HCT116 (cell line): ENCODE measurements at regions not wholly inside any gene's neighbourhood (a gene's known extent, or its start where the extent isn't known, plus 50 kb on each side); places are given as distances from the start of the nearest gene placed in this dataset.

Source experiments
- ATAC-seq: fragments of 200-7000 bp; cut with Tn5 transposase; 2 replicates; pipeline ENCODE4 v1.9.1; 2020; ENCODE audit warnings: mild to moderate bottlenecking, moderate library complexity
- BruUV-seq: library from RNA; stranded (reverse); fragments of 400-500 nt; replicated peaks from 2 replicates; lab custom pipeline; 2021; lab: Mats Ljungman, UMichigan
- CTCF ChIA-PET: fragments of 300-600 bp; sonication (Branson Sonifier 250); formaldehyde crosslinking; loops from one replicate; lab custom pipeline; 2021; ENCODE audit warnings: antibody characterized with exemption; lab: Charles Lee
- POLR2A ChIA-PET: fragments of 300-600, 350-600 bp; sonication (Branson Sonifier 250); formaldehyde crosslinking; loops from one replicate; lab custom pipeline; 2021; ENCODE audit warnings: antibody characterized with exemption; lab: Charles Lee
- RAD21 ChIA-PET, 2 experiments: fragments of 300-600 bp; sonication (Branson Sonifier 250); formaldehyde crosslinking; loops; one replicate each; lab custom pipeline; 2023; ENCODE audit warnings: low total read pairs in 2 of 2; ENCODE audit not compliant: uncharacterized antibody in 2 of 2, unreplicated experiment in 2 of 2, low non-redundant PET in 1 of 2; lab: Charles Lee
- DNase-seq: peaks from one replicate; pipeline ENCODE4 v3.0.0-alpha.2; 2010; ENCODE audit warnings: low read depth, low spot score
- H2AFZ ChIP-seq: fragments of 200-600 bp; shearing (Covaris generic), sonication (generic); 2 replicates; pipeline ENCODE4 v1.6.1; 2017; ENCODE audit warnings: low read depth, mixed run types, mixed read lengths, antibody characterized with exemption, low read length; ENCODE audit not compliant: poor library complexity, severe bottlenecking
- H3K27ac ChIP-seq: 2 replicates; pipeline ENCODE4 v1.5.1; 2012; ENCODE audit warnings: low read depth, low read length
- H3K27me3 ChIP-seq: fragments of 200-600 bp; sonication (generic); 2 replicates; pipeline ENCODE4 v1.6.1; 2016; ENCODE audit warnings: mixed run types, low read length, mixed read lengths; ENCODE audit not compliant: insufficient read depth
- H3K36me3 ChIP-seq, 2 experiments: fragments of 200-500 bp in 1 of 2; fragments of 200-600 bp in 1 of 2; sonication (Bioruptor generic) in 1 of 2; sonication (generic) in 1 of 2; 2 replicates each; pipeline versions ENCODE4 v1.5.1 to v1.6.1; 2014 to 2016; ENCODE audit warnings: low read length in 2 of 2, inconsistent platforms in 1 of 2, mixed read lengths in 1 of 2, mixed run types in 1 of 2; ENCODE audit not compliant: insufficient read depth in 2 of 2, control insufficient read depth in 1 of 2
- H3K4me1 ChIP-seq, 2 experiments: fragments of 200-600 bp in 1 of 2; sonication (generic) in 1 of 2; 2 replicates each; pipeline versions ENCODE4 v1.5.1 to v1.6.1; 2012 to 2017; ENCODE audit warnings: low read length in 2 of 2, inconsistent platforms in 1 of 2, mild to moderate bottlenecking in 1 of 2, mixed read lengths in 1 of 2, mixed run types in 1 of 2, moderate library complexity in 1 of 2; ENCODE audit not compliant: insufficient read depth in 2 of 2, control insufficient read depth in 1 of 2
- H3K4me2 ChIP-seq: fragments of 200-600 bp; sonication (generic); 2 replicates; pipeline ENCODE4 v1.6.1; 2017; ENCODE audit warnings: mixed run types, low read length, mixed read lengths
- H3K4me3 ChIP-seq, 2 experiments: fragments of 200-600 bp in 1 of 2; sonication (generic) in 1 of 2; replicated peaks in 1 of 2; 2 replicates each; pipeline ENCODE4 v1.5.1; 2011 to 2016; ENCODE audit warnings: low read length in 2 of 2, control low read depth in 1 of 2, low read depth in 1 of 2, mild to moderate bottlenecking in 1 of 2, mixed read lengths in 1 of 2, mixed run types in 1 of 2
- H3K79me2 ChIP-seq: fragments of 200-600 bp; sonication (generic); 2 replicates; pipeline ENCODE4 v1.6.1; 2017; ENCODE audit warnings: mild to moderate bottlenecking, mixed run types, low read length, moderate library complexity, mixed read lengths; ENCODE audit not compliant: insufficient read depth
- H3K9ac ChIP-seq: fragments of 200-600 bp; sonication (generic); 2 replicates; pipeline ENCODE4 v1.6.1; 2016; ENCODE audit warnings: low read length, mixed read lengths
- H3K9me2 ChIP-seq: fragments of 200-600 bp; sonication (generic), shearing (Covaris generic); 2 replicates; pipeline ENCODE4 v1.6.1; 2017; ENCODE audit warnings: mixed run types, mild to moderate bottlenecking, moderate library complexity; ENCODE audit not compliant: insufficient read depth
- H3K9me3 ChIP-seq, 2 experiments: fragments of 200-500 bp in 1 of 2; fragments of 200-600 bp in 1 of 2; sonication (Bioruptor generic) in 1 of 2; sonication (generic) in 1 of 2; 2 replicates each; pipeline ENCODE4 v1.6.1; 2014 to 2017; ENCODE audit warnings: low read length in 2 of 2, mixed read lengths in 2 of 2, inconsistent platforms in 1 of 2, low read depth in 1 of 2, mild to moderate bottlenecking in 1 of 2, mixed run types in 1 of 2, moderate library complexity in 1 of 2; ENCODE audit not compliant: control insufficient read depth in 1 of 2, insufficient read depth in 1 of 2
- H4K20me1 ChIP-seq: fragments of 200-600 bp; sonication (generic), shearing (Covaris generic); 2 replicates; pipeline ENCODE4 v1.6.1; 2017; ENCODE audit warnings: mixed run types, mild to moderate bottlenecking, moderate library complexity; ENCODE audit not compliant: insufficient read depth
- ATF3 ChIP-seq: IDR thresholded peaks from 2 replicates; pipeline ENCODE4 v1.6.1; 2012
- CBX3 ChIP-seq: IDR thresholded peaks from 2 replicates; pipeline ENCODE4 v1.6.1; 2012; ENCODE audit warnings: low read depth
- CEBPB ChIP-seq: IDR thresholded peaks from 2 replicates; pipeline ENCODE4 v1.6.1; 2012; ENCODE audit warnings: low read depth
- EZH2 ChIP-seq: fragments of 200-600 bp; sonication (generic); IDR thresholded peaks from 2 replicates; pipeline ENCODE4 v1.6.1; 2017; ENCODE audit warnings: antibody characterized with exemption, mixed run types
- EZH2phosphoT487 ChIP-seq: fragments of 200-600 bp; IDR thresholded peaks from 2 replicates; pipeline ENCODE4 v1.6.1; 2018; ENCODE audit warnings: antibody characterized with exemption, borderline replicate concordance
- POLR2AphosphoS5 ChIP-seq: IDR thresholded peaks from 2 replicates; pipeline ENCODE4 v1.6.1; 2011; ENCODE audit warnings: mild to moderate bottlenecking, low read depth, low read length, moderate library complexity
- RAD21 ChIP-seq: IDR thresholded peaks from 2 replicates; pipeline ENCODE4 v1.6.1; 2012; ENCODE audit warnings: low read depth, mild to moderate bottlenecking
- REST ChIP-seq: IDR thresholded peaks from 2 replicates; pipeline ENCODE4 v1.6.1; 2012; ENCODE audit warnings: low read depth
- SIN3A ChIP-seq: IDR thresholded peaks from 2 replicates; pipeline ENCODE4 v1.6.1; 2012; ENCODE audit warnings: low read depth
- SP1 ChIP-seq: IDR thresholded peaks from 2 replicates; pipeline ENCODE4 v1.6.1; 2012; ENCODE audit warnings: low read depth
- SRF ChIP-seq: IDR thresholded peaks from 2 replicates; pipeline ENCODE4 v1.6.1; 2012; ENCODE audit warnings: low read depth
- TCF7L2 ChIP-seq: IDR thresholded peaks from 2 replicates; pipeline ENCODE4 v1.7.0; 2011; ENCODE audit warnings: borderline replicate concordance, inconsistent platforms; ENCODE audit not compliant: insufficient read depth, insufficient read length; ENCODE audit errors: extremely low read depth
- YY1 ChIP-seq: IDR thresholded peaks from 2 replicates; pipeline ENCODE4 v1.6.1; 2011; ENCODE audit warnings: low read length, low read depth, moderate library complexity, mild to moderate bottlenecking; ENCODE audit not compliant: insufficient replicate concordance; ENCODE audit errors: extremely low read depth
- ZFX ChIP-seq: fragments of 450-650 bp; IDR thresholded peaks from 2 replicates; pipeline ENCODE4 v1.6.1; 2017
- intact Hi-C: fragments of 100-400 bp; cut with micrococcal nuclease; formaldehyde crosslinking; loops from 2 replicates; pipeline ENCODE4 v1.10.0; 2022

GRCh38 chr4:8795140-8795539, 76.5 kb downstream of the HMX1 start:
- H3K4me3 ChIP-seq, result no peak overlapping the region
- H3K27ac ChIP-seq, result no peak overlapping the region
- no peaks in the 10 kb centered on the region for H3K9me3 ChIP-seq
- intact Hi-C loops, result no loop called here
- no peaks in the 10 kb centered on the region for H3K79me2 ChIP-seq
- no TSS peak for BruUV-seq
- H3K4me1 ChIP-seq, result no peaks in the 10 kb centered on the region
- no peak overlapping the region for H3K9ac ChIP-seq
- POLR2A ChIA-PET, result interaction anchor here (2.5 kb wide), 1 partner anchor 22 kb away, joined by 6 read pairs; no protein-coding TSS in a partner anchor
- RAD21 ChIA-PET, result no interaction called here
- H2AFZ ChIP-seq, result no peak overlapping the region
- H3K4me2 ChIP-seq, result no peak overlapping the region
- DNase-seq (no peak), ATAC-seq (no peak)
- CTCF ChIA-PET, result interaction anchor here (1.5 kb wide), 2 partner anchors 22 to 25 kb away, joined by 3 to 5 read pairs; no protein-coding TSS in a partner anchor
- no peaks in the 10 kb centered on the region for H3K36me3 ChIP-seq
- no peaks in the 10 kb centered on the region for H3K9me2 ChIP-seq
- TF ChIP-seq ZFX, result no peak
- TF ChIP-seq SP1, result no peak
- TF ChIP-seq ATF3, result no peak
- H4K20me1 ChIP-seq, result no peaks in the 10 kb centered on the region
- peaks cover 15% of the 10 kb centered on the region; the same call in 1 of the 2 replicates for H3K27me3 ChIP-seq

GRCh38 chr4:8794491-8794890, 77.1 kb downstream of the HMX1 start:
- Histone ChIP-seq H3K9me2 (no peaks in the 10 kb centered on the region), H2AFZ (no peak overlapping the region), H3K36me3 (no peaks in the 10 kb centered on the region), H3K27ac (no peak overlapping the region), H3K4me3 (no peak overlapping the region), H3K79me2 (no peaks in the 10 kb centered on the region), H3K4me2 (no peak overlapping the region), H3K27me3 (peaks cover 15% of the 10 kb centered on the region; the same call in 1 of the 2 replicates), H3K4me1 (no peaks in the 10 kb centered on the region), H3K9ac (no peak overlapping the region), H3K9me3 (no peaks in the 10 kb centered on the region), H4K20me1 (no peaks in the 10 kb centered on the region)
- TF ChIP-seq YY1 (no peak), TCF7L2 (no peak), EZH2phosphoT487 (no peak), SP1 (no peak), CBX3 (no peak), SRF (no peak), REST (no peak), SIN3A (no peak), POLR2AphosphoS5 (no peak), RAD21 (no peak), EZH2 (no peak), ATF3 (no peak), CEBPB (no peak)
- intact Hi-C loops, result no loop called here
- POLR2A ChIA-PET, result interaction anchor here (2.5 kb wide), 1 partner anchor 23 kb away, joined by 6 read pairs; no protein-coding TSS in a partner anchor
- RAD21 ChIA-PET, result no interaction called here
- CTCF ChIA-PET, result interaction anchor here (1.5 kb wide), 1 partner anchor 25 kb away, joined by 3 read pairs; no protein-coding TSS in a partner anchor
- no TSS peak for BruUV-seq
- no peak for ATAC-seq
- no peak for DNase-seq
